ENCODE measurements at regions not wholly inside any gene's neighbourhood (a gene's known extent, or its start where the extent isn't known, plus 50 kb on each side); places are given as distances from the start of the nearest gene placed in this dataset.
A peak's percentile ranks its signal among the peaks of the same experiment; 100 is the strongest.

DNA sequence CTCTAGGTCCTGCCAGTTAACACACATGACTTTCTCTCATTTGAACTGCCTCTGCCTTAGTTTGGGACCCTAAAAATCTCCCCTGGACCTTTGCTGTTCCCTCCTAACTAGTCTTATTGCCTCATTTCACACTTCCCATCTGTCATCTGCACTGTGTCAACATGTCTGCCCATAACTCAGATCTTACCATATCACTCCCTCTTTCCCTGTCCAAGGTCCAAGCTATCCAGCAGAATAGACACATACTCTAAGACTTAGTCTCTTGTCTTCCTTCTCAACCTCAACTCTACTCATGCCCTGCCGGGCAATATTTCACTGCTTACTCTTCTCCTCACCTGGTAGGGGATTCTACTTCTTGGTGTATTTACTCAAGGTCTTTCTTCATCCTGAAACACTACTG, 79.5 kb upstream of the DAB1 start:
- no peak for DNase-seq (ENCODE audit: low read depth, low spot score)
- in situ Hi-C loops (cut with HindIII; ENCODE audit: low pct_unique_long_range_greater_than_20kb, low sequenced_read_pairs) = no loop called here

DNA sequence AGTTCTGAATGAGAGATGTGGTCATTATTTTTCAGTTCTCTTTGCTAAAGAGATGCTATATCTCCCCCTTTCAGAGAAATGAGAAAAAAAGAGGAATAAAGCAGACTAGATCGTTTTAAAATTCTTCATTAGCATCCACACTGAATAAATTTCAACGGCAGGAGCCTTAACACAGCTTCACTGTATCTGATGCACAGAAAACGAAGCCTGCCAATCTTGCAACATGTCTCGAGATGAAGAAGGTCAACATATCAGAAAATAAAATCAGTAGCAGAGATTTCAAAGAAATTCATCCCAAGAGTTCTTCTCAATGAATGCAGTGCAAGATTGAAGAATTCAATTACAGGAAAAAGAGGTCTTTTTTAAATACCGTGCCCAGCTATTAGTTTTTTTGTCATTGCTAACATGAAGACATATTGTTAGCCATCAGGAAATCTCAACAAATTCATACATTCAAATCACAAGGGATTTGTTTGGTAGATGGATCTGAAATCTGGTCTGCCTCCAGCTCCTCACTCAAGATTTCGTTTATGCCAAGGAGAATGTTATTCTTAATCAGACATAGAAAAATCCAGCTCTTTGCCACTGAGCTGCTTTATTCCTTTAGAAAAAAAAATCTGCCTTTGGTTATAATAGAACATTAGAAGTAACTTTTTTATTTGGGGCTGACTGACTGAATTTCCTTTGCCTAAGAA, 76.4 kb upstream of the DAB1 start:
- in situ Hi-C loops (cut with HindIII; ENCODE audit: low pct_unique_long_range_greater_than_20kb, low sequenced_read_pairs) = no loop called here
- no peak for DNase-seq (ENCODE audit: low read depth, low spot score)

- in situ Hi-C loops (cut with HindIII; ENCODE audit: low pct_unique_long_range_greater_than_20kb, low sequenced_read_pairs) = no loop called here
- DNase-seq (ENCODE audit: low read depth, low spot score) = no peak
These were observed 70.7 kb upstream of the DAB1 start for GRCh38 chr1:57494530-57495079.

DNA sequence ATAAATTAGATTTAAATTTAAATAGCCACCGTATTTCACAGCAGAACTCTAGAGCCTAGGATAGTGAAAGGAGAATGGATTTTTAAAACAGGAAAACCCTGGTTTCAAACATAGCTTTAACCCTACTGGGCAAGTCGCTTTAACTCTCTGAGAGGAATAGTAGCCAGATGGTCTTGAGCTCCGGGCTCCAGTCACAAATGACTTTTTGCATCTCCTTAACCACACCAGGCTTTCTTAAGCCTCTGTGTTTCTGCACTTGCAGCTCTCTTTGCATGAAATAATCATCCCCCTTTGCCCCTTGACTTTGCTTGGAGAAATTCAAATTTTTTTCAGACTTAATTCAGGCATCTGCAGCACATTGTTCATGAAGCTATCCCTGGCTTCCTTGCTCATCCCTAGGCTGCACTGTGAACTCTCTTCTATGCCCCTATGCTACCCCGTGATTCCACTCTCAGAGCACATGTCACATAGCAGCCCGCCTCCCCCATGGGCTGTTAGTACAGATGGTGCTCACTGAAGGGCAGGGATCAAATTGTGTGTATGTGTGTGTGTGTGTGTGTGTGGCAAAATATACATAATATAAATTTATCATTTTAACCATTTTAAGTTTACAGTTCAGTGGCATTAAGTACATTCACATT, 68.8 kb upstream of the DAB1 start:
- in situ Hi-C loops (cut with HindIII; ENCODE audit: low pct_unique_long_range_greater_than_20kb, low sequenced_read_pairs) = no loop called here

DNA sequence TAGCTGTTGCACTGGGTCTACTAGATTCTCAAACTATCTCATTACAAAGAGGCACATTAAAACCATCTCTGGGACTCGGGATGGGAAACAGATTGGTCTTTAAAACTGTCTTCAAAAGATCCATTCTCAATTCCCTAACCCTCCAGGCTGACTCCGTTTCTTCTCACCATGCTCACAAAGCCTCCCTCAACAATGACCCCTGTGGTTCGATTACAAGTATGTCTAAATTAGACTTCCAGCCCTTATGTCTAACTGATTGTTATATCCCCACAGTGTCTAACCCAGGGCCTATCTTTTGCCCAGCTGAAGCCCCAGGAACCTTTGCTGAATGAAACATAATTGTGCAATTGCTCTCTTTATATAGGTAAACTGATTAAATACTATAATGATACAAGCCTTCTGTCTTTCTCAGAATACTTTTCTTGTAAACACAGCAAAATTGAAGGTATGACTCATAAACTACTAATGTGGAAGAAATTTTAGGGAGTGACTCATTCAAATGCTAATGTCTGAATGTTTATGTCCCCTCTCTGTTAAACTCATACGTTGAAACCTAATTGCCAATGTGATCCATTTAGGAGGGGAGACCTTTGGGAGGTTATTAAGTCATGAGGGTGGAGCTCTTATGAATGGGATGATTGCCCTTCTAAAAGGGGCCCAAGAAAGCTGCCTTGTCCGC, 65.6 kb upstream of the DAB1 start:
- in situ Hi-C loops (cut with HindIII; ENCODE audit: low pct_unique_long_range_greater_than_20kb, low sequenced_read_pairs) = no loop called here
- peak; percentile 67 for DNase-seq (ENCODE audit: low read depth, low spot score)

More for the DNA sequence above, 68.8 kb upstream of the DAB1 start:
- no peak for DNase-seq (ENCODE audit: low read depth, low spot score)

GRCh38 chr1:57485643-57486042, 61.8 kb upstream of the DAB1 start:
- in situ Hi-C loops (cut with HindIII; ENCODE audit: low pct_unique_long_range_greater_than_20kb, low sequenced_read_pairs) = no loop called here
- peak; percentile 34 for DNase-seq (ENCODE audit: low read depth, low spot score)

GRCh38 chr1:57483954-57484353, 60.1 kb upstream of the DAB1 start:
- no peak for DNase-seq (ENCODE audit: low read depth, low spot score)
- in situ Hi-C loops (cut with HindIII; ENCODE audit: low pct_unique_long_range_greater_than_20kb, low sequenced_read_pairs) = no loop called here

GRCh38 chr1:57479471-57479870, 55.6 kb upstream of the DAB1 start:
- in situ Hi-C loops (cut with HindIII; ENCODE audit: low pct_unique_long_range_greater_than_20kb, low sequenced_read_pairs) = no loop called here

GRCh38 chr1:57475366-57475765, 51.5 kb upstream of the DAB1 start:
- DNase-seq (ENCODE audit: low read depth, low spot score) = no peak
- in situ Hi-C loops (cut with HindIII; ENCODE audit: low pct_unique_long_range_greater_than_20kb, low sequenced_read_pairs) = no loop called here

More at GRCh38 chr1:57479471-57479870, 55.6 kb upstream of the DAB1 start:
- DNase-seq (ENCODE audit: low read depth, low spot score) = no peak

- peak; percentile 69 for DNase-seq (ENCODE audit: low read depth, low spot score)
- in situ Hi-C loops (cut with HindIII; ENCODE audit: low pct_unique_long_range_greater_than_20kb, low sequenced_read_pairs) = no loop called here
These were observed 50.4 kb upstream of the DAB1 start for GRCh38 chr1:57474137-57474750.

Small RNAs in the stretch of these regions (small RNA-seq; reads per million reads assigned to genes)
- 0 reads per million in 2 experiments for gene AL445193.1
